OCI-LY7 (cell line): ENCODE measurements at regions not wholly inside any gene's neighbourhood (a gene's known extent, or its start where the extent isn't known, plus 50 kb on each side); places are given as distances from the start of the nearest gene placed in this dataset.
"Not testable (repeated sequence)": the region's sequence is repeated elsewhere in the genome, so short reads cannot be mapped to it uniquely, and the experiment has no call there.

ENCODE experiments used
- BruUV-seq: library from RNA; stranded (reverse); fragments of 400-500 nt; replicated peaks from 2 replicates; lab custom pipeline; 2021; lab: Mats Ljungman, UMichigan
- CTCF ChIA-PET: fragments of 300-600 bp; sonication (Branson Sonifier 250); formaldehyde crosslinking; loops from one replicate; lab custom pipeline; 2022; ENCODE audit warnings: antibody characterized with exemption; ENCODE audit not compliant: unreplicated experiment; lab: Charles Lee
- POLR2A ChIA-PET: fragments of 300-600 bp; sonication (Branson Sonifier 250); formaldehyde crosslinking; loops from one replicate; lab custom pipeline; 2022; ENCODE audit warnings: antibody characterized with exemption; lab: Charles Lee
- DNase-seq: peaks from one replicate; pipeline ENCODE4 v3.0.0-alpha.2; 2015; ENCODE audit warnings: low spot score
- H2AFZ ChIP-seq: fragments of 200-600 bp; sonication (generic), shearing (Covaris generic); 2 replicates; pipeline ENCODE4 v1.6.1; 2014; ENCODE audit warnings: mild to moderate bottlenecking, antibody characterized with exemption, low read length, moderate library complexity
- H3K27ac ChIP-seq: fragments of 200-600 bp; sonication (generic); 2 replicates; pipeline ENCODE4 v1.5.1; 2014; ENCODE audit warnings: mixed run types, low read depth, mild to moderate bottlenecking, moderate library complexity, low read length, inconsistent platforms; ENCODE audit not compliant: poor library complexity, severe bottlenecking
- H3K36me3 ChIP-seq: fragments of 200-600 bp; sonication (generic); 2 replicates; pipeline ENCODE4 v1.6.1; 2014; ENCODE audit warnings: mild to moderate bottlenecking, antibody characterized with exemption, low read length, moderate library complexity, mixed read lengths; ENCODE audit not compliant: insufficient read depth
- H3K4me1 ChIP-seq: fragments of 200-600 bp; sonication (generic); 2 replicates; pipeline ENCODE4 v1.5.1; 2014; ENCODE audit warnings: mild to moderate bottlenecking, low read length; ENCODE audit not compliant: insufficient read depth, poor library complexity, severe bottlenecking
- H3K4me2 ChIP-seq: fragments of 200-600 bp; sonication (generic); 2 replicates; pipeline ENCODE4 v1.6.1; 2014; ENCODE audit warnings: mild to moderate bottlenecking, low read length
- H3K4me3 ChIP-seq: fragments of 200-600 bp; sonication (generic); 2 replicates; pipeline ENCODE4 v1.5.1; 2014; ENCODE audit warnings: mild to moderate bottlenecking, low read depth, low read length; ENCODE audit not compliant: poor library complexity, severe bottlenecking
- H3K79me2 ChIP-seq: fragments of 200-600 bp; sonication (generic); 2 replicates; pipeline ENCODE4 v1.6.1; 2016; ENCODE audit warnings: low read depth, mild to moderate bottlenecking, low read length, moderate library complexity, mixed read lengths; ENCODE audit not compliant: insufficient read depth
- H3K9me2 ChIP-seq: fragments of 200-600 bp; sonication (generic); 2 replicates; pipeline ENCODE4 v1.6.1; 2016; ENCODE audit warnings: mild to moderate bottlenecking, low read length, mixed read lengths; ENCODE audit not compliant: insufficient read depth
- H3K9me3 ChIP-seq: fragments of 200-600 bp; sonication (generic); 2 replicates; pipeline ENCODE4 v1.6.1; 2014; ENCODE audit warnings: mild to moderate bottlenecking, mixed run types, low read length, mixed read lengths
- H4K20me1 ChIP-seq: fragments of 200-600 bp; sonication (generic); 2 replicates; pipeline ENCODE4 v1.6.1; 2014; ENCODE audit warnings: mild to moderate bottlenecking, antibody characterized with exemption, low read length, moderate library complexity, mixed read lengths; ENCODE audit not compliant: insufficient read depth
- CTCF ChIP-seq: fragments of 200-600 bp; sonication (generic); conservative IDR thresholded peaks from 2 replicates; pipeline ENCODE4 v1.5.1; 2014; ENCODE audit warnings: mild to moderate bottlenecking, antibody characterized with exemption, low read length, moderate library complexity, mixed read lengths
- EZH2phosphoT487 ChIP-seq: fragments of 200-600 bp; sonication (generic); IDR thresholded peaks from 2 replicates; pipeline ENCODE4 v1.6.1; 2018; ENCODE audit warnings: low read depth, borderline replicate concordance, mild to moderate bottlenecking, mixed run types, antibody characterized with exemption, low read length, moderate library complexity, mixed read lengths
- intact Hi-C: fragments of 100-400 bp; cut with micrococcal nuclease; formaldehyde crosslinking; loops from one replicate; pipeline ENCODE4 v1.10.0; 2022; ENCODE audit not compliant: unreplicated experiment

DNA sequence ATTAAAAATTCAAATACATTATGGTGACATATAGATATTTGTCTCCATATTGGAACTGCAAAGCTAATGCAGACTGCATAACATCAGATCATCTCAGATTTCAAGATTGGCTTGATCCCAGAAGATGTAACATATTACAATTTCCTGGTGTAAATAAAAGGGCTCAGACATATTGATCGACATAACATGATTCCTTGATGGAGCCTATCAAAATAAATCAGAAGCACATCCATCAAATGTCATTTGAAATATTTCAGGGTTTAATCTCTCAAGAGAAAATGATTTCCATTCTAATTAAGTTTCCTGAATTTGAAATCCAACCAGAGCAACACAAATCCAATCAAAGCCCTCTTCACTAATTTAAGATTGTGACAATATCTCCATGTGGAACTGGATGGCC is 75.1 kb upstream of the UNC13C start:
- no peaks in the 10 kb centered on the region for H3K9me3 ChIP-seq
- H3K4me1 ChIP-seq: no peaks in the 10 kb centered on the region
- H3K36me3 ChIP-seq: no peaks in the 10 kb centered on the region
- ChIA-PET CTCF (no interaction called here), POLR2A (no interaction called here)
- H3K27ac ChIP-seq: no peak overlapping the region
- no peaks in the 10 kb centered on the region for H3K9me2 ChIP-seq
- no peaks in the 10 kb centered on the region for H4K20me1 ChIP-seq
- H2AFZ ChIP-seq: no peak overlapping the region
- no peak overlapping the region for H3K4me2 ChIP-seq
- H3K4me3 ChIP-seq: no peak overlapping the region
- intact Hi-C loops: no loop called here
- no peak for DNase-seq
- H3K79me2 ChIP-seq: no peaks in the 10 kb centered on the region
- TF ChIP-seq CTCF: no peak
- no peak for TF ChIP-seq EZH2phosphoT487
- no TSS peak for BruUV-seq

- CTCF ChIA-PET, H2AFZ ChIP-seq, BruUV-seq: not testable (repeated sequence)
These were observed 84.8 kb upstream of the UNC13C start for GRCh38 chr15:53893468-53893867.

DNA sequence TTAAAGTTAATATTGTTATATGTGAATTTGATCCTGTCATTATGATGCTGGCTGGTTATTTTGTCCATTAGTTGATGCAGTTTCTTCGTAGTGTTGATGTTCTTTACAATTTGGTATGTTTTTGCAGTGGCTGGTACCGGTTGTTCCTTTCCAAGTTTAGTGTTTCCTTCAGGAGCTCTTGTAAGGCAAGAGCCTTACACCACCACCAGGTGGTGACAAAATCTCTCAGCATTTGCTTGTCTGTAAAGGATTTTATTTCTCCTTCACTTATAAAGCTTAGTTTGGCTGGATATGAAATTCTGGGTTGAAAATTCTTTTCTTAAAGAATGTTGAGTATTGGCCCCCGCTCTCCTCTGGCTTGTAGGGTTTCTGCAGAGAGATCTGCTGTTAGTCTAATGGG is 86.4 kb upstream of the UNC13C start:
- H3K27ac ChIP-seq, DNase-seq, intact Hi-C loops, H3K36me3 ChIP-seq, H2AFZ ChIP-seq, BruUV-seq, H3K79me2 ChIP-seq, H3K9me2 ChIP-seq, H4K20me1 ChIP-seq, H3K4me1 ChIP-seq, H3K9me3 ChIP-seq, H3K4me3 ChIP-seq, H3K4me2 ChIP-seq, POLR2A ChIA-PET, CTCF ChIA-PET: not testable (repeated sequence)
- peak; percentile 51 for TF ChIP-seq CTCF

More at GRCh38 chr15:53893468-53893867, 84.8 kb upstream of the UNC13C start:
- intact Hi-C loops, H3K4me1 ChIP-seq, H4K20me1 ChIP-seq, H3K9me2 ChIP-seq, H3K79me2 ChIP-seq, DNase-seq, H3K9me3 ChIP-seq, H3K36me3 ChIP-seq, H3K4me3 ChIP-seq, H3K27ac ChIP-seq, POLR2A ChIA-PET, H3K4me2 ChIP-seq: not testable (repeated sequence)
